Epithelial cell of proximal tubule (primary cell): ENCODE measurements at regions not wholly inside any gene's neighbourhood (a gene's known extent, or its start where the extent isn't known, plus 50 kb on each side); places are given as distances from the start of the nearest gene placed in this dataset.

Experiments
- DNase-seq: peaks from one replicate; pipeline ENCODE4 v3.0.0-alpha.2; 2011; ENCODE audit warnings: low read depth
- H3K4me3 ChIP-seq: 2 replicates; pipeline ENCODE4 v1.5.1; 2011; ENCODE audit warnings: low read depth, mild to moderate bottlenecking, low read length
- CTCF ChIP-seq: conservative IDR thresholded peaks from 2 replicates; pipeline ENCODE4 v1.5.1; 2012; ENCODE audit warnings: low read depth, mild to moderate bottlenecking, low read length

- no peak overlapping the region for H3K4me3 ChIP-seq
- TF ChIP-seq CTCF: no peak
- DNase-seq: no peak
Measured at GRCh38 chr13:34249546-34250039, 431.6 kb downstream of the RFC3 start.

- no peak for TF ChIP-seq CTCF
- H3K4me3 ChIP-seq: no peak overlapping the region
- DNase-seq: no peak
Measured at GRCh38 chr13:34250151-34250670, 432.3 kb downstream of the RFC3 start.

GRCh38 chr13:34254366-34254765 is 436.4 kb downstream of the RFC3 start:
- H3K4me3 ChIP-seq: no peak overlapping the region
- no peak for DNase-seq
- no peak for TF ChIP-seq CTCF

- TF ChIP-seq CTCF: no peak
- H3K4me3 ChIP-seq: no peak overlapping the region
- no peak for DNase-seq
Measured at GRCh38 chr13:34255711-34256110, 437.8 kb downstream of the RFC3 start.

- DNase-seq: no peak
- TF ChIP-seq CTCF: no peak
- H3K4me3 ChIP-seq: no peak overlapping the region
Measured at GRCh38 chr13:34256236-34256635, 438.3 kb downstream of the RFC3 start.

GRCh38 chr13:34257966-34258365 is 440.0 kb downstream of the RFC3 start:
- TF ChIP-seq CTCF: no peak
- no peak overlapping the region for H3K4me3 ChIP-seq
- no peak for DNase-seq

- DNase-seq: no peak
- H3K4me3 ChIP-seq: no peak overlapping the region
- TF ChIP-seq CTCF: no peak
Measured at GRCh38 chr13:34258646-34259386, 440.9 kb downstream of the RFC3 start.
